Neural cell (in vitro differentiated cells): ENCODE measurements at regions not wholly inside any gene's neighbourhood (a gene's known extent, or its start where the extent isn't known, plus 50 kb on each side); places are given as distances from the start of the nearest gene placed in this dataset.

Source experiments
- H2AFZ ChIP-seq: fragments of 200-600, 300-800 bp; sonication (generic), shearing (Covaris generic); 2 replicates; pipeline ENCODE4 v1.6.0; 2014; ENCODE audit warnings: low read depth, mild to moderate bottlenecking, antibody characterized with exemption, low read length, moderate library complexity
- H3F3A ChIP-seq: fragments of 200-600 bp; shearing (Covaris generic); 2 replicates; pipeline ENCODE4 v1.6.1; 2016; ENCODE audit warnings: mild to moderate bottlenecking, moderate library complexity, mixed read lengths, antibody characterized with exemption, low read length; ENCODE audit not compliant: insufficient read depth, poor library complexity, severe bottlenecking
- H3K27ac ChIP-seq: fragments of 200-600, 300-800 bp; sonication (generic), shearing (Covaris generic); 2 replicates; pipeline ENCODE4 v1.5.1; 2014; ENCODE audit warnings: mild to moderate bottlenecking, low read length, moderate library complexity
- H3K27me3 ChIP-seq: fragments of 300-800, 200-600 bp; sonication (generic), shearing (Covaris generic); 2 replicates; pipeline ENCODE4 v1.6.0; 2014; ENCODE audit warnings: mild to moderate bottlenecking, low read depth, low read length, moderate library complexity; ENCODE audit not compliant: insufficient read depth
- H3K36me3 ChIP-seq: fragments of 300-800, 200-600 bp; sonication (generic), shearing (Covaris generic); 2 replicates; pipeline ENCODE4 v1.5.1; 2014; ENCODE audit warnings: mild to moderate bottlenecking, antibody characterized with exemption, low read length, moderate library complexity; ENCODE audit not compliant: insufficient read depth
- H3K4me2 ChIP-seq: fragments of 300-800, 200-600 bp; sonication (generic), shearing (Covaris generic); 2 replicates; pipeline ENCODE4 v1.6.0; 2014; ENCODE audit warnings: mild to moderate bottlenecking, low read length
- H3K4me3 ChIP-seq: fragments of 300-800, 200-600 bp; sonication (generic), shearing (Covaris generic); 2 replicates; pipeline ENCODE4 v1.5.1; 2014; ENCODE audit warnings: mild to moderate bottlenecking, low read length, moderate library complexity
- H3K79me2 ChIP-seq: fragments of 200-600 bp; shearing (Covaris generic); replicated peaks from 2 replicates; pipeline ENCODE4 v1.6.0; 2014; ENCODE audit warnings: mild to moderate bottlenecking, low read length, moderate library complexity; ENCODE audit not compliant: insufficient read depth
- H3K9ac ChIP-seq: fragments of 300-800, 200-600 bp; sonication (generic), shearing (Covaris generic); 2 replicates; pipeline ENCODE4 v1.6.1; 2016; ENCODE audit warnings: mild to moderate bottlenecking, low read length, mixed read lengths
- H3K9me2 ChIP-seq: fragments of 200-600 bp; shearing (Covaris generic); 2 replicates; pipeline ENCODE4 v1.6.1; 2016; ENCODE audit warnings: mild to moderate bottlenecking, low read length, mixed read lengths; ENCODE audit not compliant: insufficient read depth
- H3K9me3 ChIP-seq: fragments of 200-600, 300-800 bp; sonication (generic), shearing (Covaris generic); 2 replicates; pipeline ENCODE4 v1.6.1; 2016; ENCODE audit warnings: mild to moderate bottlenecking, mixed run types, low read length, moderate library complexity, mixed read lengths
- H4K20me1 ChIP-seq: fragments of 200-600 bp; shearing (Covaris generic); 2 replicates; pipeline ENCODE4 v1.6.1; 2016; ENCODE audit warnings: mild to moderate bottlenecking, mixed run types; ENCODE audit not compliant: insufficient read depth
- EP300 ChIP-seq: fragments of 450-650 bp; conservative IDR thresholded peaks from 2 replicates; pipeline ENCODE4 v1.6.1; 2014; ENCODE audit warnings: antibody characterized with exemption, mild to moderate bottlenecking, moderate library complexity; ENCODE audit not compliant: poor library complexity, severe bottlenecking
- EZH2 ChIP-seq: fragments of 200-600, 300-800 bp; shearing (Covaris generic), sonication (generic); IDR thresholded peaks from 2 replicates; pipeline ENCODE4 v1.6.1; 2014; ENCODE audit warnings: antibody characterized with exemption, low read length, borderline replicate concordance, mild to moderate bottlenecking; ENCODE audit not compliant: insufficient read depth, poor library complexity, severe bottlenecking
- MXI1 ChIP-seq: fragments of 450-650 bp; conservative IDR thresholded peaks from 2 replicates; pipeline ENCODE4 v1.6.1; 2014; ENCODE audit warnings: antibody characterized with exemption, mild to moderate bottlenecking; ENCODE audit not compliant: poor library complexity, severe bottlenecking
- POLR2AphosphoS5 ChIP-seq: IDR thresholded peaks from 2 replicates; pipeline ENCODE4 v1.6.1; 2012
- RAD21 ChIP-seq: fragments of 450-650 bp; conservative IDR thresholded peaks from 2 replicates; pipeline ENCODE4 v1.6.1; 2014; ENCODE audit warnings: antibody characterized with exemption, mild to moderate bottlenecking, moderate library complexity
- SMC3 ChIP-seq: fragments of 450-650 bp; conservative IDR thresholded peaks from 2 replicates; pipeline ENCODE4 v1.6.1; 2014; ENCODE audit warnings: antibody characterized with exemption, mild to moderate bottlenecking, moderate library complexity; ENCODE audit not compliant: poor library complexity
- TAF1 ChIP-seq: IDR thresholded peaks from 2 replicates; pipeline ENCODE4 v1.6.1; 2012; ENCODE audit warnings: low read depth
- TF ChIP-seq, protein P1 (sequence below): fragments of 450-650 bp; IDR thresholded peaks from 2 replicates; pipeline ENCODE4 v1.5.1; 2014; ENCODE audit warnings: antibody characterized with exemption, mild to moderate bottlenecking, moderate library complexity; ENCODE audit not compliant: poor library complexity, severe bottlenecking
- TF ChIP-seq, protein P2 (sequence below): IDR thresholded peaks from 2 replicates; pipeline ENCODE4 v1.6.1; 2012; ENCODE audit warnings: borderline replicate concordance

DNA sequence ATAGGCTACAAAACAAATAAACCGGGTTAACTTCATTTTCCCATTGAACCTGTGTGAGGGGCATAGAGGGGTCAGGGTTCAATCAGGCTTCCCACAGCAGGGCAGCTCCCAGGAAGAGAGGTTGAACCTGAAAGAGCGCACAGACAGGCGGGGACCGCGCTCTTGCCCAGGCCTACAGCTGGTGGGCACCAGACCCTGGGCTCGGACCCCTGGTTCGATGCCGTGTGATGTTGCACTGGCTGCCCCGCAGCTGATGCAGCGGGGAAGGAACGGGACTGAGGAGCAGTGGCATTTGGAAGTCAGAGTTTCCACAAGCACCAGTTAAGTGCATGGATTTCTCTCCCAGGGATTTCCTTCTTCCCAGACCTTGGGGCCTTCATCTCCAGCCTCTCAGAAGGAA is 72.6 kb upstream of the INSIG1 start:
- Histone ChIP-seq H3K79me2 (no peaks in the 10 kb centered on the region), H3K9me3 (no peaks in the 10 kb centered on the region), H3K36me3 (no peaks in the 10 kb centered on the region), H3K4me3 (no peak overlapping the region), H3F3A (no peaks in the 10 kb centered on the region), H4K20me1 (no peaks in the 10 kb centered on the region), H3K27ac (no peak overlapping the region), H3K9ac (no peak overlapping the region), H2AFZ (no peak overlapping the region), H3K27me3 (no peaks in the 10 kb centered on the region), H3K9me2 (no peaks in the 10 kb centered on the region), H3K4me2 (no peak overlapping the region)
- no peak for TF ChIP-seq POLR2AphosphoS5
- no peak for TF ChIP-seq SMC3
- TF ChIP-seq EZH2, result no peak
- TF ChIP-seq MXI1, result no peak
- no peak for TF ChIP-seq TAF1
- no peak for TF ChIP-seq EP300
- TF ChIP-seq, protein P1, sequence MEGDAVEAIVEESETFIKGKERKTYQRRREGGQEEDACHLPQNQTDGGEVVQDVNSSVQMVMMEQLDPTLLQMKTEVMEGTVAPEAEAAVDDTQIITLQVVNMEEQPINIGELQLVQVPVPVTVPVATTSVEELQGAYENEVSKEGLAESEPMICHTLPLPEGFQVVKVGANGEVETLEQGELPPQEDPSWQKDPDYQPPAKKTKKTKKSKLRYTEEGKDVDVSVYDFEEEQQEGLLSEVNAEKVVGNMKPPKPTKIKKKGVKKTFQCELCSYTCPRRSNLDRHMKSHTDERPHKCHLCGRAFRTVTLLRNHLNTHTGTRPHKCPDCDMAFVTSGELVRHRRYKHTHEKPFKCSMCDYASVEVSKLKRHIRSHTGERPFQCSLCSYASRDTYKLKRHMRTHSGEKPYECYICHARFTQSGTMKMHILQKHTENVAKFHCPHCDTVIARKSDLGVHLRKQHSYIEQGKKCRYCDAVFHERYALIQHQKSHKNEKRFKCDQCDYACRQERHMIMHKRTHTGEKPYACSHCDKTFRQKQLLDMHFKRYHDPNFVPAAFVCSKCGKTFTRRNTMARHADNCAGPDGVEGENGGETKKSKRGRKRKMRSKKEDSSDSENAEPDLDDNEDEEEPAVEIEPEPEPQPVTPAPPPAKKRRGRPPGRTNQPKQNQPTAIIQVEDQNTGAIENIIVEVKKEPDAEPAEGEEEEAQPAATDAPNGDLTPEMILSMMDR, result no peak
- TF ChIP-seq, protein P2, sequence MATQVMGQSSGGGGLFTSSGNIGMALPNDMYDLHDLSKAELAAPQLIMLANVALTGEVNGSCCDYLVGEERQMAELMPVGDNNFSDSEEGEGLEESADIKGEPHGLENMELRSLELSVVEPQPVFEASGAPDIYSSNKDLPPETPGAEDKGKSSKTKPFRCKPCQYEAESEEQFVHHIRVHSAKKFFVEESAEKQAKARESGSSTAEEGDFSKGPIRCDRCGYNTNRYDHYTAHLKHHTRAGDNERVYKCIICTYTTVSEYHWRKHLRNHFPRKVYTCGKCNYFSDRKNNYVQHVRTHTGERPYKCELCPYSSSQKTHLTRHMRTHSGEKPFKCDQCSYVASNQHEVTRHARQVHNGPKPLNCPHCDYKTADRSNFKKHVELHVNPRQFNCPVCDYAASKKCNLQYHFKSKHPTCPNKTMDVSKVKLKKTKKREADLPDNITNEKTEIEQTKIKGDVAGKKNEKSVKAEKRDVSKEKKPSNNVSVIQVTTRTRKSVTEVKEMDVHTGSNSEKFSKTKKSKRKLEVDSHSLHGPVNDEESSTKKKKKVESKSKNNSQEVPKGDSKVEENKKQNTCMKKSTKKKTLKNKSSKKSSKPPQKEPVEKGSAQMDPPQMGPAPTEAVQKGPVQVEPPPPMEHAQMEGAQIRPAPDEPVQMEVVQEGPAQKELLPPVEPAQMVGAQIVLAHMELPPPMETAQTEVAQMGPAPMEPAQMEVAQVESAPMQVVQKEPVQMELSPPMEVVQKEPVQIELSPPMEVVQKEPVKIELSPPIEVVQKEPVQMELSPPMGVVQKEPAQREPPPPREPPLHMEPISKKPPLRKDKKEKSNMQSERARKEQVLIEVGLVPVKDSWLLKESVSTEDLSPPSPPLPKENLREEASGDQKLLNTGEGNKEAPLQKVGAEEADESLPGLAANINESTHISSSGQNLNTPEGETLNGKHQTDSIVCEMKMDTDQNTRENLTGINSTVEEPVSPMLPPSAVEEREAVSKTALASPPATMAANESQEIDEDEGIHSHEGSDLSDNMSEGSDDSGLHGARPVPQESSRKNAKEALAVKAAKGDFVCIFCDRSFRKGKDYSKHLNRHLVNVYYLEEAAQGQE, result no peak
- TF ChIP-seq RAD21, result no peak

DNA sequence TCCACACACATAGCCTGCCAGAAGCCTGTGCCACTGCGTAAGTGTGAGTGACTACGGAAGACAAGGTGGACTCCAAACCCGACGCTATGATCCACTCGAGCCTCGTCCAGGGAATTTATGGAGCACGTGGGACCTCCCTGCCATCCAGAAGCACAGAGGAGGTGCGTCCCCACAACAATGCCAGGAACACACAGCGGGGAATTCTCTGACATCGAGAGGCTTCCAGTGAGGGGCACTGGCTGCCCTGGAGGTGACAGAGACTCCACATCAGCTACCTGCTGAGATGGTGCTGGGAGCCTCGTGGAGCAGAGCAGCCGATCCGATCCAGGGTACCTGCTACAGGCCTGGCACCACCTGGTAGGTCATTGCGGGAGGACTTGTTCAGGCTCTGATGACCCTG is 72.2 kb upstream of the INSIG1 start:
- Histone ChIP-seq H3K9me3 (no peaks in the 10 kb centered on the region), H3K79me2 (no peaks in the 10 kb centered on the region), H3K4me3 (no peak overlapping the region), H3K27ac (no peak overlapping the region), H3K9me2 (no peaks in the 10 kb centered on the region), H2AFZ (no peak overlapping the region), H3K36me3 (no peaks in the 10 kb centered on the region), H3K4me2 (no peak overlapping the region), H4K20me1 (no peaks in the 10 kb centered on the region), H3F3A (no peaks in the 10 kb centered on the region), H3K9ac (no peak overlapping the region), H3K27me3 (no peaks in the 10 kb centered on the region)
- TF ChIP-seq SMC3 (no peak), MXI1 (no peak), POLR2AphosphoS5 (no peak), EP300 (no peak)
